Thyroid gland (tissue), 4 donors: ENCODE measurements at regions not wholly inside any gene's neighbourhood (a gene's known extent, or its start where the extent isn't known, plus 50 kb on each side); places are given as distances from the start of the nearest gene placed in this dataset.
A peak's percentile ranks its signal among the peaks of the same experiment; 100 is the strongest.

Experiments used
- DNase-seq, 2 donors: peaks; one replicate each; pipeline ENCODE4 v3.0.0-alpha.2; 2019
- H3K27ac ChIP-seq, 3 donors: fragments of 200-600 bp; sonication (generic); 1 replicate in 2 of 3; 2 replicates in 1 of 3; pipeline ENCODE4 v1.5.1; 2016 to 2019; ENCODE audit warnings: mild to moderate bottlenecking in 1 of 3, moderate library complexity in 1 of 3
- H3K27me3 ChIP-seq: fragments of 200-600 bp; sonication (generic); one replicate; pipeline ENCODE4 v1.5.1; 2019
- H3K36me3 ChIP-seq, 2 donors: fragments of 200-600 bp; sonication (generic); one replicate each; pipeline ENCODE4 v1.5.1; 2016 to 2019
- H3K4me1 ChIP-seq, 2 donors: fragments of 200-600 bp; sonication (generic); one replicate each; pipeline ENCODE4 v1.5.1; 2017 to 2019
- H3K4me3 ChIP-seq, 3 donors: fragments of 200-600 bp; sonication (generic); replicated peaks in 1 of 3; 1 replicate in 2 of 3; 2 replicates in 1 of 3; pipeline ENCODE4 v1.5.1; 2016; ENCODE audit warnings: mild to moderate bottlenecking in 1 of 3
- H3K9me3 ChIP-seq: fragments of 200-600 bp; sonication (generic); one replicate; pipeline ENCODE4 v1.5.1; 2017
- CTCF ChIP-seq, 6 experiments: fragments of 200-600 bp in 3 of 6; fragments of 450-650 bp in 3 of 6; sonication (generic) in 3 of 6; IDR thresholded peaks; one replicate each; pipeline ENCODE4 v1.5.1; 2016 to 2019; ENCODE audit warnings: antibody characterized with exemption in 6 of 6, mild to moderate bottlenecking in 2 of 6, inconsistent platforms in 1 of 6, moderate library complexity in 1 of 6
- POLR2A ChIP-seq, 2 donors: fragments of 450-650 bp; IDR thresholded peaks; one replicate each; pipeline ENCODE4 v1.6.1; 2017; ENCODE audit warnings: antibody characterized with exemption in 2 of 2, mild to moderate bottlenecking in 2 of 2, moderate library complexity in 1 of 2
- WGBS, 2 donors: methylation state at CpG; one replicate each; pipeline ENCODE4 v1.1.5; 2017; 5-methylcytosine and 5-hydroxymethylcytosine counted together
- intact Hi-C: fragments of 100-400 bp; cut with DNase I; formaldehyde crosslinking; loops from one replicate; pipeline ENCODE4 v1.15.1; 2023

DNA sequence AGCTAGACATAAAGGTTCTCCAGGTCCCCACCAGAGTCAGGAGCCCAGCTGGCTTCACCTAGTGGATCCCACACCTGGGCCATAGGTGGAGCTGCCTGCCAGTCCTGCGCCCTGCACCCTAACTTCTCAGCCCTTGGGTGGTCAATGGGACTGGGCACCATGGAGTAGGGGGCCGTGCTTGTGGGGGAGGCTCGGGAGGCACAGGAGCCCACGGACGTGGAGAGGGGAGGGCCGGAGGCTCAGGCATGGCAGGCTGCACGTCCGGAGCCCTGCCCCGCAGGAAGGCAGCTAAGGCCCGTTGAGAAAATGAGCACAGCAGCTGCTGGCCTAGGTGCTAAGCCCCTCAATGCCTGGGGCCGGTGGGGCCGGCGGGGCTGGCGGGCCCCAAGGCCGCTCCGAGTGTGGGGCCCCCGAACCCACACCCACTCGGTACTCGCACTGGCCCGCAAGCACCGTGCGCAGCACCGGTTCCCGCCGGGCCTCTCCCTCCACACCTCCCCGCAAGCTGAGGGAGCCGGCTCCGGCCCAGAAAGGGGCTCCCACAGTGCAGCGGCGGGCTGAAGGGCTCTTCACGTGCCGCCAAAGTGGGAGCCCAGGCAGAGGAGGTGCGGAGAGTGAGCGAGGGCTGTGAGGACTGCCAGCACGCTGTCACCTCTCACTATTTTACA, 291.1 kb downstream of the KLHL4 start:
- H3K9me3 ChIP-seq, result no peaks in the 10 kb centered on the region
- no peaks in the 10 kb centered on the region for H3K4me1 ChIP-seq
- H3K27ac ChIP-seq, result no peak overlapping the region
- WGBS, 2 donors, result 97 to 100% methylated on average over 4 to 6 of the region's 35 CpGs
- DNase-seq, result no peak
- intact Hi-C loops, result no loop called here
- no peaks in the 10 kb centered on the region for H3K36me3 ChIP-seq
- no peaks in the 10 kb centered on the region for H3K27me3 ChIP-seq
- TF ChIP-seq CTCF (IDR thresholded peaks at IDR 0.05) (no peak), POLR2A (IDR thresholded peaks at IDR 0.05) (no peak)
- H3K4me3 ChIP-seq, result no peak overlapping the region

DNA sequence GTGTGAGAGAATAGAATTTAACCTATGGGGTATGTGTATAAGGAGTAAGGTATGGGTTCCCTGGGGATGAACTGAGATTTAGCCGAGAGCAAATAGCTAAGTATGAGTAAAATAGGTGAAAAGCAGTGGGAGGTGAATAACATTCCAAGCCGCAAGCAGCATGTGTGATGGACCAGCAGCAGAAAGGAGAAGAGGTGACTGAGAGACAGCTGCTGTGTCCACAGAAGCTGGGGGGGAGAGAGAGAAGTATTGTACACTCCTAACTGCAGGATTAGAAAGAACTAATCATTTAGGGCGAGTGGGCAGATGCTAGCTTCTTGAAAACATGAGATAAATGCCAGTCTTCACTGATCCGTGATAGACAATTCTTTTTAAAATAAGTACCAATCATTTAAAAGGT, 296.0 kb downstream of the KLHL4 start:
- Histone ChIP-seq H3K36me3 (no peaks in the 10 kb centered on the region), H3K4me1 (no peaks in the 10 kb centered on the region), H3K4me3 (no peak overlapping the region), H3K27ac (no peak overlapping the region), H3K27me3 (no peaks in the 10 kb centered on the region), H3K9me3 (no peaks in the 10 kb centered on the region)
- WGBS, 2 donors, result 80 to 82% methylated on average over 4 of the region's 4 CpGs
- TF ChIP-seq POLR2A (IDR thresholded peaks at IDR 0.05), result no peak
- no peak for TF ChIP-seq CTCF (IDR thresholded peaks at IDR 0.05)
- DNase-seq, result no peak
- intact Hi-C loops, result no loop called here

DNA sequence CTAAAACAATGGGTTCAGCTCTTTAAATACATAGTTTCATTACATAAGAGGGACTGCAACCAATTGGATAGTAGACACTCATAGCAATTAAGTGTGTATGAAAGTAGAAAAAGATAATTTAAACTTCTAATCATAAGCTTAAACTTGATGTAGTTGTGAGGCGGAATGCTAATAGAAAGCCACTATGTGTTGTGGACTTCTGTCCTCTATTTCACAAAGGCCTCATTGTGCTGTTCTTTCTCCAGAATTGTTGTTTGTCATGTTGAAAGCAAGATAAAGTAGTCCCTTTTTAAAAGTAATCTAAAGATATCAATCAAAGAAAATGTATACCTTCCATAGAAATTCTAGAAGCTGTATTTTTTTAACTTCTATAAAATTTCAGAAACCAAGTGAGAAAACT, 329.4 kb downstream of the KLHL4 start:
- no peak overlapping the region for H3K4me3 ChIP-seq
- no peaks in the 10 kb centered on the region for H3K4me1 ChIP-seq
- intact Hi-C loops, result no loop called here
- no peaks in the 10 kb centered on the region for H3K9me3 ChIP-seq
- H3K36me3 ChIP-seq, result no peaks in the 10 kb centered on the region
- WGBS, 2 donors, result 87 to 100% methylated on average over 1 of the region's 1 CpG
- no peak for TF ChIP-seq POLR2A (IDR thresholded peaks at IDR 0.05)
- no peak for TF ChIP-seq CTCF (IDR thresholded peaks at IDR 0.05)
- DNase-seq, result no peak
- H3K27ac ChIP-seq, result no peak overlapping the region
- H3K27me3 ChIP-seq, result no peaks in the 10 kb centered on the region

DNA sequence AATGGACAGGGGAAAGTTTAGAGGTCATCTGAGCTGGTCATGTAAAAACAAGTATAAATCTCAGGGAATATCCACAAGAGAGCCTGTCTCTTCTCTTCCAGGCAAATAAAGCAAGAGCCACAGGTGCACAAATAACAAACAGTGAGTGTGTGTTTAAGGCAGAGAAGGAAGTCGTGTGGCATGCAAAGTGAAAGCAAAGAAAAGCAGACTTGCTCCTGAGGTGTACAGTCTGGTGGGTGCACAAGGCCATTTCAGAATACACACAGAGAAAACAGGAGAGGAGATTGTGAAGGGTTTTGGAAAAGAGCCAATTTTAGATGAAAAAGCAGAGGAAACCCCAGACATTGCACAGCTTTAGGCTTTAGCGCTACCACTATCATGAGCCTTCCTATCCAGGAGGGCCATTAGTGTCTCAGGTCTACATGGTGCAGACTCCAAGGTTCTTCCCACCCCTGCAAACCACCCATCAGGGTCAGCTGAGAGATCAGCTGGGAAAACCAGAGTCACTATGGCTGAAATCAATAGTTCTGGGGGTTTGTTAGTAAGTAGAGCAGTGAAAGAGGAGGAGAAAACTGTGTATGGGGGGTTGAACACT, 355.8 kb downstream of the KLHL4 start:
- Histone ChIP-seq H3K36me3 (no peaks in the 10 kb centered on the region), H3K4me3 (peak overlapping the region in 1 of 3 donors; percentile 2), H3K4me1 (no peaks in the 10 kb centered on the region), H3K27me3 (no peaks in the 10 kb centered on the region), H3K9me3 (no peaks in the 10 kb centered on the region), H3K27ac (no peak overlapping the region)
- TF ChIP-seq POLR2A (IDR thresholded peaks at IDR 0.05) (no peak), CTCF (IDR thresholded peaks at IDR 0.05) (no peak)
- DNase-seq, result no peak
- intact Hi-C loops, result no loop called here
- WGBS, 2 donors, result 7 to 10% methylated on average over 2 of the region's 2 CpGs

GRCh38 chrX:87874043-87874442, 356.4 kb downstream of the KLHL4 start:
- DNase-seq, result no peak
- intact Hi-C loops, result no loop called here
- Histone ChIP-seq H3K36me3 (no peaks in the 10 kb centered on the region), H3K4me1 (no peaks in the 10 kb centered on the region), H3K27ac (no peak overlapping the region), H3K9me3 (no peaks in the 10 kb centered on the region), H3K4me3 (no peak overlapping the region), H3K27me3 (no peaks in the 10 kb centered on the region)
- no peak for TF ChIP-seq POLR2A (IDR thresholded peaks at IDR 0.05)
- no peak for TF ChIP-seq CTCF (IDR thresholded peaks at IDR 0.05)
- 21 to 33% methylated on average over 7 to 8 of the region's 8 CpGs for WGBS, 2 donors
